Dedifferentiated amniotic fluid mesenchymal stem cell (primary cell): ENCODE measurements at regions not wholly inside any gene's neighbourhood (a gene's known extent, or its start where the extent isn't known, plus 50 kb on each side); places are given as distances from the start of the nearest gene placed in this dataset.
"Not testable (repeated sequence)": the region's sequence is repeated elsewhere in the genome, so short reads cannot be mapped to it uniquely, and the experiment has no call there.

Source experiments
- DNase-seq: peaks from one replicate; pipeline ENCODE4 v3.0.0-alpha.2; 2016; ENCODE audit errors: extremely low spot score

DNA sequence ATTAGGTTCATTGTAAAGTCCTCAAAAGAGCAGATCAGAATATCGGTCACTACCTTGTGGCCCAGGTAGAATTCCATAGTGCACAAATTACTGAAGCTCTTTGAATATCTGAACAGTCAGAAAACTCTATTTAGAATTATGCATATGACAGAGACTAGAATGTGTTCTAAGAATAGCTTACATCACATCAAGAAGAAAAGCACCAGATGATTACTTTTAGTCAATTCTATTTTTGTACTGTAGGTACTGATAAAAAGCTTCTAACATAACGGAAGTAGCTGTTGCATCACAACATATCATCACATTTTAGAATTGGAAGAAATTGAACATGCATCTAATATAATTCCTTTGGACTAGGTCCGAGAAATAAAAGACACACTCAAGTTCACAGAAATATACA, 946.6 kb upstream of the ARRDC3 start:
- no peak for DNase-seq

- DNase-seq = no peak
These were observed 945.6 kb upstream of the ARRDC3 start for GRCh38 chr5:92328584-92329259.

- no peak for DNase-seq
These were observed 937.3 kb upstream of the ARRDC3 start for GRCh38 chr5:92320446-92320845.

DNA sequence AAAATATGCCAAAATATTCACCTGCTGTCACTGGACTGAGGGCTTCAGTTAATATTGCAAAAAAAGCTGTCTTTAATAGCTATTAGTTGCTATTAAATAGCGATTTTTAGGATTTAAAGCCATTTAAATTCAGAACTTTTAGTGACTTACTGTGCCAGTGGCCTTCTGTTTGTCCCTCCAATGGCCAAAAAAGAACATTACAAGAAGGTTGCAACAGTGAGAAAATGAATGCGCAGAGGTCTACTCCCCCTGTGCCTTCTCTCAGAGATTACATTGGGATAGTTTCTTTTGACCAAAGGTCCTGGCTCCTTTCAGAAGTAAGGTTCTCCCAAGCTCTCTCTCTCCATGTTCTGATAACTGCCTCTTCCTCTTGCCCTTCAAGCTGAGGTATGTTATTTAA, 930.3 kb upstream of the ARRDC3 start:
- DNase-seq = no peak

DNA sequence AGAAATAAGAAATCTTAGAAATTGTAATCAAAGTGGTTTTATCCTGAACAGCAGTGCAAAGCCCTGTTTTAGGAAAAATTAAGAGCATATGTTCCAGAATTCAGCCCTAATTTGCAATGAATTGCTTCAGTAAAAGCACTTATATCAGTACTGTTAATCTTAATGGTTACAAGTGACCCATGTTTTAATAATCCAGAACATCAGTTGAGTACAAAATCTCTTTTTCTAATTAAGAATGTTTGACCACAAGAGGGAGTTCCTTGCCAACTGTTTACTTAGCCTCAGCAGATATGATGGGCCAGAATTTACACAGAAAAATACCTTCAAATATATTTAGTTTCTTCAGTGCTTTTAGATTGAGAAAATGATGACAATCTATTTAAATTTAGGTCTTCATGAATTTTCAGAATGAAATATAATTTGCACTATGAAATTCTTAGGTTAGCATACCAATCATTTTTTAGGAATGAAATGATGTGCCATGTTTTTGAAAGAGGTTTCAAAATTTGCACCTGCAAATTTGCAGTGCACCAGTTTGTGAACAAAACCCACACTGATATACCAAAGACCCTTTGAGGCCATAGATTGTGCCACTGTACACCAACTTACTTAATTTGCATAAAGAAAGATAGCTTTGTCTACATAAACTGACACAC, 926.3 kb upstream of the ARRDC3 start:
- peak; percentile 73 for DNase-seq

DNA sequence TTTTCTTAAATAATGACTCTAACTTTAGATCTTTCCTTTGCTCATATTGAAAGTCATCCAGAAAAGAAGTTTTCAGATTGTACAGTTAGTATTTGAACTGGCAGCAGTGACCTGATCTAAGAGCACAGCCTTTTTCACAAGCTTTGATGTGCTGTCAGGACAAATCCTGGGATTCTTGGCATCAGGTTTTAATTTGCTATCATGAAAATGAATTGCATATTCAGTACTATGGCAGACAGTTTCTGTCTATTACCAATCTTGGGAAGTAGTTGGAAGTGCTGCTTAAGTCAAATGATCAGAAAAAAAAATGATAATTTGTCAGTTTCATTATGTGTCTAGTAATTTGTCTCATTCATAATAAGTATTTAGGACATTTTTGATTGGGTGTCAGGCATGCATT, 925.6 kb upstream of the ARRDC3 start:
- no peak for DNase-seq

DNA sequence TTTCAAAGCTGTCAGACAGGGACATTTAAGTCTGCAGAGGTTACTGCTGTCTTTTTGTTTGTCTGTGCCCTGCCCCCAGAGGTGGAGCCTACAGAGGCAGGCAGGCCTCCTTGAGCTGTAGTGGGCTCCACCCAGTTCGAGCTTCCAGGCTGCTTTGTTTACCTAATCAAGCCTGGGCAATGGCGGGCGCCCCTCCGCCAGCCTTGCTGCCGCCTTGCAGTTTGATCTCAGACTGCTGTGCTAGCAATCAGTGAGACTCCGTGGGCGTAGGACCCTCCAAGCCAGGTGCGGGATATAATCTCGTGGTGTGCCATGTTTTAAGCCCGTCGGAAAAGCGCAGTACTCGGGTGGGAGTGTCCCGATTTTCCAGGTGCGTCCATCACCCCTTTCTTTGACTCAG, 919.2 kb upstream of the ARRDC3 start:
- DNase-seq = not testable (repeated sequence)

- no peak for DNase-seq
These were observed 900.4 kb upstream of the ARRDC3 start for GRCh38 chr5:92283521-92283920.

GRCh38 chr5:92271750-92272149, 888.6 kb upstream of the ARRDC3 start:
- DNase-seq = not testable (repeated sequence)

DNA sequence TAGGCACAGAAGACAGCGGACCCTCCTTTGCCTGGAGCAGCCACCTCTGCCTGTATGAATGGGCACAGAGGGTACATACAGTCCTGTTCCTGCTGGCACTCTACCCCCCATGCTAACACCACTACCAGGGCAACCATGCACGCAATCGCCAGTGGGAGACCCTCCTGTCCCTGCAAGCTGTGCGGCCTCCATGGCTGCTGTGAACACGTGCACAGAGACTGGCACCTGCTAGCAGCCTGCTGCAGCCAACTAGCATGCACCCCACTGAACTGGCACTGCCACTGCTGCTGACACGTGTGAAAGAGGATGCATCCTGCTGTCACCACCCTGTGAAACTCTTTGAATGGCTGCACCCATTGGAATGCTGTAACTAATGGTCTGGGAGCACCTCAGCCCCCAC, 885.2 kb upstream of the ARRDC3 start:
- no peak for DNase-seq

DNA sequence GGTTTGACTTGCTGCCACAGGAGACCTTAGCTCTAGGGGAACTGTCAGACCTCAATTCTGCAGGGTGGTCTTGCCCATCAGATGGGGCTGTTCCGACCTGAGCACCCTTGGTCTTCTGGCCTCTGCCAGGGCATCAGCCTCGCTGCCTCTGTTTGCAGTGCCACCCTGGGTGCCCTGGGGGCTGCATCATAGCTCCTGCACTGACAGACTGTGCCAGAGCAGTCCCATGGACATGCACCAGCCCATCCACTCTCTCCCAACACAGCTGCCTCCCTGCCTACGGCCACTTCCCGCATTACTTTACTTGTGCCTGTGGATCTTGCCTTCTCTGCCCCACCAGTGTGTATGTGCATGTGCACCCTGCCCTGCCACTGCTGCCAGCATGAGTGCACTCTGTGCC, 884.7 kb upstream of the ARRDC3 start:
- no peak for DNase-seq

DNA sequence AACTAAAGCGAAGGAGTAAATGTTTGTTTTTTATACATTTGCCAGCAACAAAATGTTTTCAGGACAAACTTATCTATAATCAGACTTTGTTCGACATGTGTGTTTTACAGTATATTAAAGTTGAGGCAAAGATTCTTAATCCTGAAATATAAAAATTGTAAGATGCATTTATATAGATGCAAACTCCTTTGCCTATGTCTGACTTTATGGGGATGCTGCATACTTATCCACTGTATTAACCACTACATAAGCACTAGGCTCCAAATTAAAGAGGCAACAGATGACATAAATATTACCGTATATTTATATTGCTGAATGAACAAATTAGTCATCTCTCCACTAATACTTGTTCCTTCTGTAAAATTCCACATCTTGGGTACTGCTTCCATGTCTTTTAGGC, 882.7 kb upstream of the ARRDC3 start:
- no peak for DNase-seq

DNA sequence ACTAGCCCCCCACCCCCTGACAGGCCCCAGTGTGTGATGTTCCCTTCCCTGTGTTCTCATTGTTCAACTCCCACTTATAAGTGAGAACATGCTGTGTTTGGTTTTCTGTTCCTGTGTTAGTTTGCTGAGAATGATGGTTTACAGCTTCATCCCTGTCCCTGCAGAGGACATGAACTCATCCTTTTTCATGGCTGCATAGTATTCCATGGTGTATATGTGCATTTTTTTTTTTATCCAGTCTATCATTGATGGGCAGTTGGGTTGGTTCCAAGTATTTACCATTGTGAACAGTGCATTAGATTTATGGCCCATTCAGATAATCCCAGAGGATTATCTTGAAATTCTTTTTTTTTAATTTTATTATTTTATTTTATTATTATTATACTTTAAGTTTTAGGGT, 872.5 kb upstream of the ARRDC3 start:
- DNase-seq = not testable (repeated sequence)

DNA sequence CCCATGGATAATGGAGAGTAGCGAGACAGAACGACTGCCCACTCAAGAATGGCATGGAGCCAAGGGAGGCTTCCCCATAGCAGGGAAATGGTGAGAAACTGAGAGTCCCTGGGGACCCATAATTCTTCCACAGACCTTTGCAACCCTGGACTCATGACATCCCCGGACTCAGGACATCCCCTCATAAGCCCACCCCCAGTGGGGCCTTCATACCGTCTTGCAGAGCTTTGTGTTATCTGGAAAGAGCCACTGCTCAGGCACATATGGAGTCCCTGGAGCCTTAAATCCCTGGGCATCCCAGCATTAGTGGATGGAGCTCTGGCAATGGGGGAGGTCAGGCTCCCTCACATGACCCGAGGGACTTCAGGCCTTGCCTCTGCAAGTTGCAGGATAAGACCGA, 865.4 kb upstream of the ARRDC3 start:
- no peak for DNase-seq

GRCh38 chr5:92242170-92242569, 859.1 kb upstream of the ARRDC3 start:
- no peak for DNase-seq

DNA sequence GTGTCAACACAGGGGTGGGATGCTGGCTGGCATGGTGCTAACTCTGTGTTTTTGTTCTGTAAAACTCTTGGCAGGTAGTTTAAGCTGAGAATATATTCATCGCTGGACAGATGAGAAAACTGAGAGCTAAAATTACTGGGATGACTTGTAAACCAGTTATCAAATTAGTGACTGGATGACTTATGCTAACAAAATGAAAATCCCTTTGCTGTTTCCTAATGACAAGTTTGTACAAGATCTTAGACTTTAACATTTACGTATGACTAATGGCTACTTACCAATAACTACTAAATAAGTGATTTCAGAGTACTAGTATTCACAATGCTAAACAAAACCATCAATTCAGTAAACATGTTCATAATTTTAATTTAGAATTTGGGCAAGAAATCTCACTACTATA, 854.8 kb upstream of the ARRDC3 start:
- no peak for DNase-seq

GRCh38 chr5:92222449-92222848, 839.3 kb upstream of the ARRDC3 start:
- no peak for DNase-seq

GRCh38 chr5:92216852-92217251, 833.7 kb upstream of the ARRDC3 start:
- not testable (repeated sequence) for DNase-seq

- no peak for DNase-seq
These were observed 832.0 kb upstream of the ARRDC3 start for GRCh38 chr5:92215116-92215515.

GRCh38 chr5:92208265-92208664, 825.1 kb upstream of the ARRDC3 start:
- DNase-seq = no peak

DNA sequence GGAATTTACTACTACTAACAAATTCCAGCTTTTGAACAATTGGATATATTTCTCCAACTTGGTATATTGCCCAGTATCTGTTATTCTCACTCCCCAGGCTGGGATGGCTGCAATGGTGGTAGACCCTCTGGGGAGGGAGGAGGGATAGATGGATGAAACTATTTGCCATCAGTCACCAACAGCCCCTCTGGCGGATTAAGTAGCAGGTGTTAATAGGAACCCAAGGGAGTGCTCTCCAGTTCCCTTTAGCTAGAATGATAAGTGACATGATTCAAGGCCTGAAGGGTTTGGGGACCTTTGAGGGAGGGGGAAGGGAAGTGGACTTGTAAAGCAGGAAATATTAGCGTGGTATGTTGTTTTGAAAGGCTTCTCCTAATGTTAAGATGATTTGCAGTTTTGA, 824.0 kb upstream of the ARRDC3 start:
- DNase-seq = no peak

DNA sequence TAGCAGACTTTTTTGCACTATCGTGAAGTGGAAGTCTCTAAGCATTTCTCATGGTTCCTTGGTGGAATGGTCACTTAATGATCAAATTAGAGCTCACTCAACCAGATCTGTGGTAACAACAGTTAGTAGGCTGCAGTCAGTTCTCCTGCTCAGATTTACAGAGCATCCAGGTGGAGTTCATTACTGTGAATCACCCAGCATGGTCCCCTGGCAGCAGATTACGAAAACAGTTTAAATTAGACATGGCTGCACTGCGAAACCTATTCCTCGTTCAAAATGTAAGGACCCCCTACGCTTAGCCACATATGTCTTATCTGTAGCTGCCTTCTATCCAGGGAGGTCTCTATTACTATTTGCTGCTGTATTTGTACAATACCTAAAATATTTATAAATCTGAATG, 823.6 kb upstream of the ARRDC3 start:
- DNase-seq = no peak

GRCh38 chr5:92199035-92199434, 815.9 kb upstream of the ARRDC3 start:
- DNase-seq = not testable (repeated sequence)

DNA sequence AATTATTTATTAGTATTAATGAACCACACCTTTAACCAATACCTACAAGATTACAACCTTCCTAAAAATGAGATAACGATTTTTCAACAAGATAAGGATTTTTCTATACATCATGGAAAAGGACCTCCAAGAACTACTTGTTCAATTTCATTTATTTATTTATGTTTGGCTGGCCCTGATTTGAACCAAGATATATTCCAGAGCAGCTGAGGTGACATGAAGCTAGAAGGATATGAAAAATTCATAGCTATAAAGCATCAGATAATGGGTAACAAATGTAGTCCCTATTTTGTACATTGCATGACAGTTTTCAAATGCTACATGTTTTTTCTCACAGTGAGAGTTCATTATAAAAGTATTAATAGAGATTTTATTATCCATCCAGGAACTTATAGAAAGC, 798.5 kb upstream of the ARRDC3 start:
- no peak for DNase-seq
